IMR-90 (cell line): ENCODE measurements at regions not wholly inside any gene's neighbourhood (a gene's known extent, or its start where the extent isn't known, plus 50 kb on each side); places are given as distances from the start of the nearest gene placed in this dataset.

ENCODE experiments used
- BHLHE40 ChIP-seq: fragments of 150-350 bp; IDR thresholded peaks from 2 replicates; pipeline ENCODE4 v1.6.1; 2016; ENCODE audit warnings: mild to moderate bottlenecking, low read depth, low read length
- CEBPB ChIP-seq: IDR thresholded peaks from 2 replicates; pipeline ENCODE4 v1.6.1; 2012; ENCODE audit warnings: low read depth, low read length, improper control_type of control experiment
- CTCF ChIP-seq: conservative IDR thresholded peaks from 2 replicates; pipeline ENCODE4 v1.5.1; 2012; ENCODE audit warnings: mild to moderate bottlenecking, low read depth, low read length, improper control_type of control experiment
- ELK1 ChIP-seq: fragments of 150-350 bp; IDR thresholded peaks from 2 replicates; pipeline ENCODE4 v1.6.1; 2016; ENCODE audit warnings: low read depth, mild to moderate bottlenecking, low read length, moderate library complexity, borderline replicate concordance
- MAZ ChIP-seq: IDR thresholded peaks from 2 replicates; pipeline ENCODE4 v1.6.1; 2012; ENCODE audit warnings: low read depth, mild to moderate bottlenecking, low read length, improper control_type of control experiment, moderate library complexity, borderline replicate concordance
- MXI1 ChIP-seq: IDR thresholded peaks from 2 replicates; pipeline ENCODE4 v1.6.1; 2012; ENCODE audit warnings: low read depth, mild to moderate bottlenecking, low read length, moderate library complexity, borderline replicate concordance
- POLR2A ChIP-seq: IDR thresholded peaks from 2 replicates; pipeline ENCODE4 v1.6.1; 2012; ENCODE audit warnings: mild to moderate bottlenecking, low read depth, low read length
- RAD21 ChIP-seq: IDR thresholded peaks from 2 replicates; pipeline ENCODE4 v1.6.1; 2012; ENCODE audit warnings: low read length, improper control_type of control experiment
- RFX5 ChIP-seq: IDR thresholded peaks from 2 replicates; pipeline ENCODE4 v1.8.0; 2012; ENCODE audit warnings: low read depth, mild to moderate bottlenecking, low read length, moderate library complexity
- SMC3 ChIP-seq: fragments of 150-350 bp; IDR thresholded peaks from 2 replicates; pipeline ENCODE4 v1.6.1; 2016; ENCODE audit warnings: low read depth, mild to moderate bottlenecking, antibody characterized with exemption, low read length, moderate library complexity
- TF ChIP-seq, protein P1 (sequence below): fragments of 150-350 bp; IDR thresholded peaks from 2 replicates; pipeline ENCODE4 v1.6.1; 2017; ENCODE audit warnings: mild to moderate bottlenecking, antibody characterized with exemption, low read length, low read depth

DNA sequence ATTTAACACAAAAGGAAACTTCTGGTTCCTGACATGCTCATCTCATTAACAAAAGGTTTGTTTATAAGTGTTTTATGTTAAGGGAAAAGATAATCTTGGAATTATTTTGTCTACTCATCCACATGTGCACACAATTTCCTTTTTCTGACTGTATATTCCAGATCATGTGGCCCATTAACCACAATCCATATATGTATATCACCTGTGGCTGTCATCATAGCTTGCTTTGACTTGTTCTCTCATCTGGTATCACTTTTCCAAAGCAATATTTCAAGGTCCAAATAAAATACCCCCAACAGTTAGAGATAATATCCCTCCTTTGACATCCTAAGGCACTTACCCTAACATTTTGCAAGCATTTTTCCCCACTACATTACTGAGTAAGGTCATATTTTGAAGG is 856.1 kb downstream of the CDH11 start:
- TF ChIP-seq CTCF (no peak), RFX5 (no peak), RAD21 (no peak), ELK1 (no peak), CEBPB (no peak), SMC3 (no peak), POLR2A (no peak), BHLHE40 (no peak), MXI1 (no peak), MAZ (no peak)
- TF ChIP-seq, protein P1, sequence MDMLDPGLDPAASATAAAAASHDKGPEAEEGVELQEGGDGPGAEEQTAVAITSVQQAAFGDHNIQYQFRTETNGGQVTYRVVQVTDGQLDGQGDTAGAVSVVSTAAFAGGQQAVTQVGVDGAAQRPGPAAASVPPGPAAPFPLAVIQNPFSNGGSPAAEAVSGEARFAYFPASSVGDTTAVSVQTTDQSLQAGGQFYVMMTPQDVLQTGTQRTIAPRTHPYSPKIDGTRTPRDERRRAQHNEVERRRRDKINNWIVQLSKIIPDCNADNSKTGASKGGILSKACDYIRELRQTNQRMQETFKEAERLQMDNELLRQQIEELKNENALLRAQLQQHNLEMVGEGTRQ = no peak
